HFF-Myc (cell line): ENCODE measurements at regions not wholly inside any gene's neighbourhood (a gene's known extent, or its start where the extent isn't known, plus 50 kb on each side); places are given as distances from the start of the nearest gene placed in this dataset.

Experiments used
- DNase-seq: peaks from one replicate; pipeline ENCODE4 v3.0.0-alpha.2; 2011; ENCODE audit warnings: low read depth; ENCODE audit errors: extremely low read depth
- H3K4me3 ChIP-seq: replicated peaks from 2 replicates; pipeline ENCODE4 v1.5.1; 2011; ENCODE audit warnings: low read depth, mild to moderate bottlenecking, control low read depth, low read length
- TF ChIP-seq, protein P1 (sequence below): IDR thresholded peaks from 2 replicates; pipeline ENCODE4 v1.5.1; 2012; ENCODE audit warnings: mild to moderate bottlenecking, low read depth, low read length, control low read depth; ENCODE audit errors: missing control alignments

DNA sequence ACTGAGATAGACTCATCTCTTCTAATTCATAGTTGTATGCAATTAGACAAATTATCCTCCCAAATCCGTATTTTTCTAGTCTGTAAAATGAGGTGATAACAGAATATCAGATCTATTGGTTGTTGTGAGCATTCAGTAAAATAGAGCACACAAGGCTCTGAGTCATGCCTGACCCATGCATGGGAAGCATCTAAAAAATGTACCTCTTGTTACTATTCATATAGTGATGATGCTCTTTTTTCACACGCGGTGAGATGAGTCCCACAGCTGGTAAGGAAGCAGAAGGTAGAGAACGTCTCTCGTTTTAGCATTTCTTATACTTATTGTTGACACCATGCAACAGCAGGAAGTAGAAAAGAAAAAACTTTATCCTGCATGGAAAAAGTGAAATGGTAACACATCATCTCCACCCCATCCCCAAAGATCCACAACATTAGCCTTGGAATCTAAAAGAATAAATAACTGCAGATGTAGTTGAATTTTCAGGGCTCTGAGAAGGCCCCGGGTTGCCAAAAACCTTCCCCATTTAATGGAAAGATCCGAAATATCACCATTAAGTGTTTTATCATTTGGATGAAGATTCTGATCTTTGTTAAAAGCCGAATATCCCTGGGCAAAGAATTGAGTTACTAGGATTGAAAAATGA lies 215.6 kb downstream of the TMEM114 start:
- TF ChIP-seq, protein P1, sequence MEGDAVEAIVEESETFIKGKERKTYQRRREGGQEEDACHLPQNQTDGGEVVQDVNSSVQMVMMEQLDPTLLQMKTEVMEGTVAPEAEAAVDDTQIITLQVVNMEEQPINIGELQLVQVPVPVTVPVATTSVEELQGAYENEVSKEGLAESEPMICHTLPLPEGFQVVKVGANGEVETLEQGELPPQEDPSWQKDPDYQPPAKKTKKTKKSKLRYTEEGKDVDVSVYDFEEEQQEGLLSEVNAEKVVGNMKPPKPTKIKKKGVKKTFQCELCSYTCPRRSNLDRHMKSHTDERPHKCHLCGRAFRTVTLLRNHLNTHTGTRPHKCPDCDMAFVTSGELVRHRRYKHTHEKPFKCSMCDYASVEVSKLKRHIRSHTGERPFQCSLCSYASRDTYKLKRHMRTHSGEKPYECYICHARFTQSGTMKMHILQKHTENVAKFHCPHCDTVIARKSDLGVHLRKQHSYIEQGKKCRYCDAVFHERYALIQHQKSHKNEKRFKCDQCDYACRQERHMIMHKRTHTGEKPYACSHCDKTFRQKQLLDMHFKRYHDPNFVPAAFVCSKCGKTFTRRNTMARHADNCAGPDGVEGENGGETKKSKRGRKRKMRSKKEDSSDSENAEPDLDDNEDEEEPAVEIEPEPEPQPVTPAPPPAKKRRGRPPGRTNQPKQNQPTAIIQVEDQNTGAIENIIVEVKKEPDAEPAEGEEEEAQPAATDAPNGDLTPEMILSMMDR, result no peak
- no peak overlapping the region for H3K4me3 ChIP-seq
- no peak for DNase-seq

DNA sequence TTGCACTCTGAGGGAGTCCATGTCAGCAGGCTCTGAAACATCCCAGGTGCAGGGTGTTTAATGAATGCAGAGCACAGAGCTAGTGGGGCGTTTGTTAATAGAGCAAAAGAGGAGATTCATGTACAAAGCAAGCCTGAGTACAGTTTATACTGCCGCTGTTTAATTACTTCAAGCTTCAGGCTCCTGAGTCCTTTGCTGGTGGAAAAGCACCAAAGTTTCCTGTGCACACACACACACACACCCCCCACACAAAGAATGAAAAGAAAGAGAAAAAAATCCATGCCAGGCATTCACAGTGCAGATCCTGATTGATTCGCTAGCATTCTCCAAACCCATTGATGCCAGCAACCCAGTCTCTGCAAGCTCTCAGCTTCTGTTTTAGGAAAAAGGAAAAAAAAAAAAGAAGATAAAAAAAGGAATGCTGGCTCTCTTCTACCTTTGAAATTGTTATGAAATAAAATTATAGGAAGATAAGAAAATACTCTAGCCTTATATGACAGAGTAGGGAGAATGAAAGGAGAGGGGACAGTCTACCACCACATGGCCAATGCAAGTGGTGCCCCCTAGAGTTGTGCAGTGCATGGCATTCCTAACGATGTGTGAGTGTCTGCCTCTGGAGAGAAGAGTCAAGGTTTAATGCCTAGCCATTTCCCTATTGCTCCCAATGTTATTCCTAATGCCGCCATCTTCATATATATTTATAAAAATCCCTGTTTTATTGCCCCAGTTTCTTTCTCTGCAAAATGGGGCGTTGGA lies 216.5 kb downstream of the TMEM114 start:
- H3K4me3 ChIP-seq, result no peak overlapping the region
- DNase-seq, result no peak
- TF ChIP-seq, protein P1, result no peak

DNA sequence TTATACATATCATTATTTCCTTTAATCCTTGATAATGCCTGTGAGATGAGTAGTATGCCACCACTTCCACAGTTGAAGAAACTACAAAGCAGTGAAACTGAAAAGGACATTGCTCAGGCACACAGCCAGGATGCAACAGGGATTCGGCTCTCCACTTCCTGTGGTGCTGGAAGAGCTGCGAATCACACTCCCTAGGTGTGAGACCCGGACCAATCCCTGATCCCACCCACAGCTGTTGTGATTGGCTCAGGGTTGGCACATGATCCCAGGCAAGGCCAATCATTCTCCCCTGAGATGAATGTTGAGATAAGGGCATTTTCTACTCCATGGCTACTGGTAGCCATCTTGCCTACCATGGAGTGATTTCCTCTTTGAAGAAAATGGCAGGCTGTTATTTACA lies 218.2 kb downstream of the TMEM114 start:
- H3K4me3 ChIP-seq, result no peak overlapping the region
- TF ChIP-seq, protein P1, result no peak
- no peak for DNase-seq

DNA sequence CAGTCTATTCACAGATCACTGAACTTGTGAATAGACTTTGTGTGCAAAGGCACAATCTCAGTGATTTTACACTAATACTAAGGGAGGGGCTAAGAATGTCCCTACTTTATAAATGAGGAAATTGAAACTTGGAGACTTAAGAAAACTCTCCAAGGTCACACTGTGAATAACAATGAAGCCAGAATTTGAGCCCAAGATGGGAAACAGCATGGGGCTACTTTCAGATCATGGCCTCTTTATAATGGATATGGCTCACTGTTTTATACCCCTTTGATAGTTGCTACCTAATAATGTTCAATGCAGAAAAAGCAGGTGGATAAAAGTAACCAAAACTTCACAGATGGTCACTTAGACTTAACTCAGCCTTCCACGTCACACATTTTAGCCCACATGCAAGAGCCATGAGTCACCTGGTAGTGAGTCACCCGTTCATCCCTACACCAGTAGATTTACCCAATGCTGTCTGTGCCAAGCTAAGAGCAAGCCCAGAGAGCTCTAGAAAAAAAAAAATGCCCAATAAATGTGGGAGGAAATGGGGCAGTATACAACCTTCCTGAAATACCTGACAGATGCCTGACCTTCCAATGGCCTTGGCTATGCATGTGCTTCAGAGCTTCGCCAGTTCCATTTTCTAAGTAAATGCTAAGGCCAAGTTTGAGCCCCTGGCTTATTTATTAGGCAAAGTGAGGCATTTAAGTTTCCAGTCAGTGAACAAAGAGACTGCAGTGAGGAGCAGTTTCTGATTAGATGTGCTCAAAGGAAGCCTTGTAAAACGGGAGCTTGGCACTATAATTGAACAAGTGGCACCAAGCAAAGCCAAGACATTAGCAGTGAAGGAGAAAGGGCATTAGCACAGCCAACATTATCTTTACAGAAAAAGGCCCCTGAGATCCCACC lies 219.7 kb downstream of the TMEM114 start:
- DNase-seq, result no peak
- no peak overlapping the region for H3K4me3 ChIP-seq
- TF ChIP-seq, protein P1, result no peak

DNA sequence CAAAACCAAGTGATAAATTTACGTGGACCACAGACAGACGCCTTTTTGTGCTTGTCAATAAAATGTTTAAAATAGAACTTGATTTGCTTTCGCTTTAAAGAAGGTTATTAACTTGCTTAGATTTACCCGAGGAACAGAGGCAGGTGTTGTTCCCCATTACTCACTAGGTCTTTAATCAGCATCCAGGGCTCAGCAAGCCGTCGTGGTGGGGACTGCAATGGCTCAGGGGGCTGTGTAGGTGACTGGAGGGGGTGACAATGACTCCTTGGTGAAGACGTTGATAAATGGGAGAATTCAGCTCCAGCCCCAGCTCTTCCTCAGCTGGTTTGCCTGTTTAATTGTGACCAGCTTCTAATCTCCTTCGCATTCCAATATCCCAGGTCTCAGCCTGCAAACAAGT lies 231.4 kb downstream of the TMEM114 start:
- TF ChIP-seq, protein P1, result no peak
- no peak for DNase-seq
- H3K4me3 ChIP-seq, result no peak overlapping the region

DNA sequence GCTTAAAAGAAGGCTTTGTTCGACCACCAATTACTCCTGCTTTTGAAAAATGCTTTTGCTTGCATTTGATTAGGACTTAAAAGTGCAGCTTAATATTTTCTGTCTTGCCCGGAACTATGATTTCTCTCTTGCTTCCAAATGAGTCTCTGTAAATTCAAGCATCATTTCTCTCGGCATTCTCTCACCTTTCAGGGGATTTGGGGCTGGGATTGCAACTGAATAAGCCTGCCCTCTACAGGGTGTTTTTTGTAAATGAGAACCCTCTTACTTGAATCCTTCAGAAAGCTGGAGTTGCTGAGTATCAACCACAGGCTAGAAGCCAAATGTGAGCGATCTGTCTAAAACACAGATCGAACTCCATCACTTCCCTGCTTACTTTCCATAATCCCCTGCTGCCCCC lies 234.6 kb downstream of the TMEM114 start:
- TF ChIP-seq, protein P1, result no peak
- DNase-seq, result no peak
- no peak overlapping the region for H3K4me3 ChIP-seq
